ENCODE measurements at regions not wholly inside any gene's neighbourhood (a gene's known extent, or its start where the extent isn't known, plus 50 kb on each side); places are given as distances from the start of the nearest gene placed in this dataset.

DNA sequence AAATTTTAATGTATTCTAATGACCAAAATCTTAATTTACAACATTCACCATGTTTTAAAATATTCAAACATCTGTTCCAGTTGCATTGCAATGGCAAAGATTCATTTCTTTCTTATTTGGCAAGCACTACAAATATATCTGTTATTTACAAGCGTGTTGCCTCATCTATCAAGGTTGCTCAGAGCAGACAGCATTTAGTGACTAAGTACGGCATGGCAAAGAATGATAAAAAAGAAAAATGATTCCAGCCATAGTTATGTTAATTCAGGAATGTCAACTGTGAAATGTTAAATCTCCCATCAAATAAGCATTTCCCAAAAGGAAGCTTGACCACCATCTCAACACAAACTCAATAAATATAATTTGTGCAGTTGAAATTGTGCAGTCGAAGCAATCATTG lies 312.1 kb downstream of the SEC23A start:
- TF ChIP-seq ZFP3 (CRISPR knock-in tag; IDR thresholded peaks at IDR 0.05) (no peak), SNAI2 (CRISPR knock-in tag; IDR thresholded peaks at IDR 0.05) (no peak), OSR1 (CRISPR knock-in tag; IDR thresholded peaks at IDR 0.05) (no peak), ZFP30 (CRISPR knock-in tag; IDR thresholded peaks at IDR 0.05) (no peak), ZNF565 (CRISPR knock-in tag; conservative IDR thresholded peaks at IDR 0.05; ENCODE audit: low read depth) (no peak), ZNF70 (CRISPR knock-in tag; IDR thresholded peaks at IDR 0.05) (no peak), RARB (CRISPR knock-in tag; IDR thresholded peaks at IDR 0.05) (no peak), ARNTL (CRISPR knock-in tag; IDR thresholded peaks at IDR 0.05; ENCODE audit: borderline replicate concordance, low read depth) (no peak)

Measured in SK-N-SH treated with all-trans-retinoic acid at 6 μM for 48 hours (cell line).